Posterior cingulate gyrus (tissue), 11 donors: ENCODE measurements at regions not wholly inside any gene's neighbourhood (a gene's known extent, or its start where the extent isn't known, plus 50 kb on each side); places are given as distances from the start of the nearest gene placed in this dataset.

Experiments
- DNase-seq, 10 donors: peaks; one replicate each; pipeline versions ENCODE4 v3.0.0 to v3.0.0-alpha.2; 2020 to 2021; ENCODE audit warnings: mixed read lengths in 3 of 10
- intact Hi-C: fragments of 100-400 bp; cut with DNase I; formaldehyde crosslinking; loops from one replicate; pipeline ENCODE4 v1.15.1; 2023

DNA sequence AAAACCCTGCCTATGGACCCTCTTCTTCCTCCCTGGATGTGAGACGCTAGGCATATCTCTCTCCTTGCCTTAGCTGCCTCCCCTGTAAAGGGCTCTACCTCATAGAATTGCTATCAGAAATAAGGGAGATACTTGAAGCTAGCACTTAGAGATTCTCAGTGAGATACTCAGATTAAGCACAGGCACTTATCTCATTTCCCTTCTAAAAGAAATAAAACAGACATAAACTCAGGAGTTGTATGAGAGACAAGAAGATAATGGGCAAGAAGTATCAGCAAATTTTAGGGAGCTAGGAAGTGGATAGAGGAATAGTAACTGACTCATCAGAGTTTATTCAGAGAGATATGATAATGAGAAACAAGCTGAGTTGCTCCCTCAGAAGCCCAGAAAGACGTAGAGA lies 131.0 kb downstream of the SP3 start:
- no peak for DNase-seq
- intact Hi-C loops: no loop called here

DNA sequence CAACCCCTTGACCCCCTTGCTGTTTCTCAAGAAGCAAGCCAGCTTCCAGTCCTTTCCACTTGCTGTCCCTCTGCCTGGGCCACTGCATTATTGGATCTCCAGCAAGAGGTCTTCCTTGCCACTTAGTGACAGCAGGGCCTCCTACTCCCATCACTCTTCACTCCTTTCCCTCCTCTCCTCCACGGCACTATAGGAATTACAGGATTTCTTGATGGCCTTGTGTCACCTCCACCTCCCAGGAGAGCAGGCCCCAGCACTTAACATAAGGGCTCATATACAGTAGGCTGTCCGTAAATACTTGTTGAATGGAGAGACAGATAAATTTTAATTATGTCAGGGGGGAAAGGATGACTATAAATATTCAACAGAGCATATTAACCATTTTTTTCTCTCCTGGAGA lies 129.4 kb downstream of the SP3 start:
- no peak for DNase-seq
- intact Hi-C loops: no loop called here

DNA sequence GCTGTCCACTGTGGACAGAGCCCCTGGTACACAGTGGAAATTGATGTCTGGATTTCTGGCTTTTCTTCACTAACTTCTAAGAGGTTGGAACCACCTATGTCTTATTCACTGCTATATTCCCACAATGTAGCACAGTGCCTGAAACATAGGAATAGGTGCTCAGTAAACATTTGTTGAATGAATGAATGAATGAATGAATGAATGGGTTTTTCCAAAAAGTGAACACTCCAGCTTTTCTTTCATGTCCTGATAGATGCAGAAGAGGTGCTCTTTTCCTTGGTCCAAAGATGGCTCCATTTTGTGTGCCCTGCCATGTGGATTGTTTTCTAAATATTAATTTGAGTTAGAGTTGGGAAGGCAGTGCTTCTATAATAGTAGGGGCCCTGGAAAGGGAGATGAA lies 124.1 kb downstream of the SP3 start:
- intact Hi-C loops: no loop called here
- DNase-seq: no peak

DNA sequence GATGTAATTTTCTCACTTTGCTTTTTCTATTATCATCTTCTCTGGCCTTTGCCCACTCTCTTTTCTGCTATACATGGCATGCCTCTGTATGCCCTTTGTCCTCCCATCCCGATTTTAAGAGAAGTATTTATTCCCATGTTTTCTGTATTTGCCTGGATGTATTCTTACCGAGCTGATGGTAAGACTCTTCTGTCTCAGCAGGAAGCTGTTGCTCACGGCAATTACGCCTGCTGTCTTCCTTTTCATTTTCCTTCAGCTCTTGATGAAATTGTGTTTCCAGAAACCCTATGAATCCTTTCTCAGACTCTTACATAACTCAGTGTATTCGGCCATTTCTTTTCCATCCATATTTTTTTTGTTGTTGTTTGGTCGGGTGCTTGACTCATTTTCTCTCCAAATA lies 121.6 kb downstream of the SP3 start:
- intact Hi-C loops: no loop called here
- DNase-seq: no peak

DNA sequence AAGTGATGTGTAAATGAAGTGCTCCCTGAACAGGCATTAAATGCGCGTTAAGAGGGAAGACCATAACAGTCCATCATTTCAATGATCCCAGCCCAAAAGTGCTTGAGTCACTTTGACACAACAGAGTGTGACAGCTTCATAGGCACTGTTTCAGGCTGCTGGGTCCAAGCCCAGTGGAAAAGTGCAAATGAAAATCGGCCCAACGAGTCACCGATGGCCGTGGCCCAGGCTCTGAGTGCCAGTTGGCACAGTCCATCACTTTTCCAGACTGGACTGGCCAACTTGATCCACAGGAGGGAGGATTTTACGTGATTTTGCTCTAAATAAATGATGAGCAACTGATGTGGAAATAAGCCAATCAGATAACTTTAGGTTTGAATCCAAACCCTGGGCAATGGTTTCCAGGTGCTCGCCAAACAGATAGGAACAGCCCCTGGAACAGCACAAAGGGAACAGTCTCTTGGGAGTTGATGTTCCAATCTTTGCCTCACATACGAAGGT lies 114.0 kb downstream of the SP3 start:
- intact Hi-C loops: no loop called here
- DNase-seq: peak in 4 of 10 donors; percentile 10 to 71 (median 33)

DNA sequence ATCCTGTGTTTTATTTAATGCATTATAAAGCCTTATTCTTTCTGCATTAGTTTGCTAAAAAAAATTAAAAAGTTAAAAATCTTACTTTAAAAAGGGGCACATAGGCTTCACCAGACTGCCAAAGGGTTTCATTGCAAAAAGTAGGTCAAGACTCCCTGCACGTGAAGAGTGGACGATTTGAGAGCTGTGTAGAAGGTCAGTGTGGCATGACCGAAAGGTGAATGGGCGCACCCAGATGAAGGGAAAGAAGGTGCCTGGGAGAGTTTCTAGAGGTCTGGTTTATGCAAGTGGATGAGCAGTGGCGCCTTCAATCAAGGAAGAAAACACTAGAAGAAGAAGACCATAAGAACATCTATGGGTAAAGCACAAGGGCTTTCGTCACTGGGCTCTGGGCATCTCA lies 111.0 kb downstream of the SP3 start:
- intact Hi-C loops: no loop called here
- DNase-seq: no peak

DNA sequence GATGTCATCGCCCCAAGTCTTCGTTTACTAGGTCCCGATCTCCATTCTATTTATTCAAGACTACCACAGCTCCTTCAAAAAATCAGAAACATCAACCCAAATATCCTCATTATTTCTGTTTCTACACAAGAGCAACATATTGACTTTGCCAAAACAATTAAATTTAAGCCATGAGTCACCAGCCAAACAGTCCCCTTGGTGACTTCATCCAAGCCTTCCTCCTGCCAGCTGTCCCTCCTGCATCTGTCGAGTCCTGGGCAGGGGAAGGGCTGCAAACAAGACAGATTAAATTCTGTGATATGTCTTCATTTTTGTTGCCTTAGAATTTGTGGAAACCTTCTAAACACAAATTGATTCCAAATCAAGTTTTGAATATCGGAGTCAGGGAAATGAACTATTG lies 110.3 kb downstream of the SP3 start:
- DNase-seq: no peak
- intact Hi-C loops: no loop called here

DNA sequence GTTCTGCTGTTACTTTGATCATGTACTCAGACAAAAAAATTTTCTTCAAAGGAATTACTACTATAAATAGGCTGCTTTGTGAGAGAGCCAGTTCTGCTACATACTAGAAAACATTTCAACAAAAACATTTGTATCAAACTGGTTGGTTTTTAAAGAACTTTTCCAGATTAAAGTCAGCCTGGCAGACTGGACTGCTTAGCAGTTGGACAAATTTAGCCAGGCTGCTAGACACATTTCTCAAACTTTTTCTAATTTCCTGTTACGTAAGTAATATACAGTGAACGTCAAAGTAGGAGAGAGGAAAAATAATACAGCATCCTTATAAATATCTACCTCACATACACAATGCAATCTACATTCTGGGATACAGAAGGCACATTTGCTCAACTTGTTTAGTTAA lies 109.5 kb downstream of the SP3 start:
- DNase-seq: no peak
- intact Hi-C loops: no loop called here
